LNCAP (cell line): ENCODE measurements at regions not wholly inside any gene's neighbourhood (a gene's known extent, or its start where the extent isn't known, plus 50 kb on each side); places are given as distances from the start of the nearest gene placed in this dataset.

Experiments
- TF ChIP-seq, protein P1 (sequence below): fragments of 450-650 bp; IDR thresholded peaks from 2 replicates; pipeline ENCODE4 v1.5.1; 2017; ENCODE audit warnings: mild to moderate bottlenecking

DNA sequence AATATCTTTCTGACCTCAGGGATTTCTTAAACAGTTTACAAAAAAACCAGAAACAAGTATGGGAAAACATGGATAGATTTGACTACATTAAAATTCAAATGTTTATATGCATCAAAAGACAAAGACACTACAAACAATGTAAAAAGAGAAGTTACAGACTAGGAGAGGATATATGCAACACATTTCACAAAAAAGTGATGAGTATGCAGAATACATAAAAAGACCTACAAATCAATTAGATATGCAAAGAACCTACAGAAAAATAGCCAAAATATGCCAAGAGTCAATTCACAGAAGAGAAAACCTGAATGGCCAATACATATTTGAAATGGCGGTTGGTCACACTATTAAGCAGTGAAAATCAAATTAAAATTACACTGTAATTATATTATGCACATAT is 175.0 kb downstream of the FOXD2 start:
- TF ChIP-seq, protein P1, sequence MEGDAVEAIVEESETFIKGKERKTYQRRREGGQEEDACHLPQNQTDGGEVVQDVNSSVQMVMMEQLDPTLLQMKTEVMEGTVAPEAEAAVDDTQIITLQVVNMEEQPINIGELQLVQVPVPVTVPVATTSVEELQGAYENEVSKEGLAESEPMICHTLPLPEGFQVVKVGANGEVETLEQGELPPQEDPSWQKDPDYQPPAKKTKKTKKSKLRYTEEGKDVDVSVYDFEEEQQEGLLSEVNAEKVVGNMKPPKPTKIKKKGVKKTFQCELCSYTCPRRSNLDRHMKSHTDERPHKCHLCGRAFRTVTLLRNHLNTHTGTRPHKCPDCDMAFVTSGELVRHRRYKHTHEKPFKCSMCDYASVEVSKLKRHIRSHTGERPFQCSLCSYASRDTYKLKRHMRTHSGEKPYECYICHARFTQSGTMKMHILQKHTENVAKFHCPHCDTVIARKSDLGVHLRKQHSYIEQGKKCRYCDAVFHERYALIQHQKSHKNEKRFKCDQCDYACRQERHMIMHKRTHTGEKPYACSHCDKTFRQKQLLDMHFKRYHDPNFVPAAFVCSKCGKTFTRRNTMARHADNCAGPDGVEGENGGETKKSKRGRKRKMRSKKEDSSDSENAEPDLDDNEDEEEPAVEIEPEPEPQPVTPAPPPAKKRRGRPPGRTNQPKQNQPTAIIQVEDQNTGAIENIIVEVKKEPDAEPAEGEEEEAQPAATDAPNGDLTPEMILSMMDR: no peak

DNA sequence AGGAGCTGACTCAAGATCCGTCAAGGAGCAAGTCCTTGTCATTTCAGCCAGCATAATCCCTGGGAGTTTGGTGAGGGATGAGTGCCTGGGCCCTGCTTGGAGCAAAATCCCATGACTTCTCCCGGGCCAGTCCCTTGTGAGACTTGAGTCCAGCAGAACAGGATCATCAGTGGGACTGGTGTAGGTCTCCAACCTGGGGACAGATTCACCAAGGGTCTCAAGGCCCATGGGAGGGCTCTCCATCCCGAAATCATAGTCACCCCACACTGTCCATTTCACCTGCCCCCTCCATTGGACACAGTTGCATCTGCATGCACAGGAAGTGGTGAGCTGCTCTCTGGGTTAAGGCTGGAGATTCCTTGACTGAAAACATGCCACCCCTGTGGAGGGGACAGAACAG is 178.2 kb downstream of the FOXD2 start:
- TF ChIP-seq, protein P1: no peak

DNA sequence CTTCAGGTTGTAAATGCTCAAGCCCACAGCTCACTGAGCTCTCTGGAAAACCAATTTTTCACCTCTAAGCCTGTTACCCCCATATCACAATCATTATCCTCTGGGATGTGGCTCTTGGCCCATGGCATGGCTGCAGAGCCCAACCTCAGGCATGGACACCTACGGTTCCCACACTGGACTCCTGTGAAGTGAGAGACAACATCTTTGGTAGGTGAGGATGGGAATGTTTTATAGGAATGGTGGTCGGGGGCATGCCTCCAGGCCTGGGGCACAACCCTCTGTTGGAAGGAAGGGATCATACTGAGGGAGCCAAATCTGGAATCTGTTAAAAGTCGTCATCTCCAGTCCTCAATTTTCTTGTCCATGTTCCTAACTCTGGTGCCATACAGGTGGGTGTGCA is 179.1 kb downstream of the FOXD2 start:
- TF ChIP-seq, protein P1: no peak

DNA sequence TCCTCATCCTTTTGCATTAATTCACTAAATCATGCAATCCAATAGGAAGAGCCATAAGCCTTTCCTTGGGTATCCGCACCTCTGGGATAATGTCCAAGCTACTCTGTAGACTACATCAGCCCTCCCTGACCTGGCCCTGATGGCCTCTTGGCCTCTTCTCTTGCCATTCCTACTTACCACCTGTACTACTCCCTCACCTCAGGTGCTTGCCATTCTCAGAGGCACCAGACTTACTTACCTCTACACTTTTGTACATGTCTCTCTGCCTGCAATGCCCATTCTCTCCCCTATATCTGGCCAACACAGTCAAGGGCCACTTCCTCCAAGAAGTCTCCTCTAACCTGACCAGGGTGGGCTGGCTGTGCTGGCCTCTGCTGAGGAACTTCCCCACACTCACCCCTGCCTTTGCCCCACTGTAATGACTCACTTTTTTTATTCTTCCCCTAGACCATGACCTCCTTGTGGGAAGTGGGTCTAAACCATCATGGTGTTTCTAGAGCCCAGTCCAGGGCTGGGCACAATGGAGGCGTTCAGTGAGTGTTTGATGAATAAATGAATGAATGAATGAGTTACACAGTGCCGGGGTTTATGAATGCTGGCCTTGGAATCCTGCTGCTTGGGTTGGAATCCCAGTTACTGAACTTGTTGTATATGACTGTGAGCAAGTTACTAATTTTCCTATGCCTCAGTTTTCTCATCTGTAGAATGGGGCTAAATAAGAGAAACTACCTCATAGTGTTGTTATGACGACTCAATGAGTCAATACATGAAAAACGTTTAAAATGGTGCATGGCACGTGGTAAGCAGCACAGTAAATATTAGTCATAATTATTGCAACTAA is 179.8 kb downstream of the FOXD2 start:
- TF ChIP-seq, protein P1: no peak

DNA sequence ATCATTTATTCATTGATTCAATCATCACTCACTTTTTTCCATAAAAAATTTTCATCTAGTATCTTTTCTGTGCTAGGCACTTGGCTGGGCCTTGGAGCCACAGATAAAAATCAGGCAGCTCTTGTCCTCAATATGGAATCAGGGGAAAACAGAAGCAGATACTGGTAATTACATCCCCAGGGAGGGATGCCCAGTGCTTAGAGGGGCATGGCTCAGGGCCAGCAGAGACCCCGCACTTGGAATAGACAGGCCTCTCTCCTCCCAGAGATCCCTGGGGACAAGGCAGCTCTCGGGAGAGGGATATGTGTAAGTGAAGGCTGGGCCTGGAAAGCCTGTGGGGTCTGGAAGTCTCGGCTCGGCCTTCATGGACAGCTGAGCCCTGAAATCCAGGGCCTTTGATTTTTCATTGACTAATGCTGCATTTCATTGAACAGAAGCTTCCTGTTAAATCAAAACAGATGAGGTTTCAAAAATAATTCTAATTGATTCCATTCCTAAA is 180.4 kb downstream of the FOXD2 start:
- TF ChIP-seq, protein P1: no peak

DNA sequence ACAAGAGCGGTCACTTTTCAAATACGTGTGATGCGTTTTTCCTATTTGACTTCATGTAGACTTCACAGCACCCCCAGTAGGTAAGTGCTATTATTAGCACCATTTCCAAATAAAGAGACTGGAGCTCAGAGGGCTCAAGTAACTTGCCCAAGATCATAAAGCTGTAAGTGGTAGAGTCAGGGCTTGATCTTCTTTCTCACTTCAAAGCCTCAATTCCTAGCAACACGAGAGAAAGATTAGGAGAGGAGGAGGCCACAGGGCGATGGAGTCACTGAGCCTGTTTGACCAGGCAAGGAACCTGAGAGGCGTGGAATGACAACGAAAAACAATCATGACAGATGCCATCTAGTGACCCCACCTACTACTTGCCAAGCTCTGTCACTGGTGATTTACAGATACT is 181.0 kb downstream of the FOXD2 start:
- TF ChIP-seq, protein P1: no peak; the same call in 1 of the 2 replicates

DNA sequence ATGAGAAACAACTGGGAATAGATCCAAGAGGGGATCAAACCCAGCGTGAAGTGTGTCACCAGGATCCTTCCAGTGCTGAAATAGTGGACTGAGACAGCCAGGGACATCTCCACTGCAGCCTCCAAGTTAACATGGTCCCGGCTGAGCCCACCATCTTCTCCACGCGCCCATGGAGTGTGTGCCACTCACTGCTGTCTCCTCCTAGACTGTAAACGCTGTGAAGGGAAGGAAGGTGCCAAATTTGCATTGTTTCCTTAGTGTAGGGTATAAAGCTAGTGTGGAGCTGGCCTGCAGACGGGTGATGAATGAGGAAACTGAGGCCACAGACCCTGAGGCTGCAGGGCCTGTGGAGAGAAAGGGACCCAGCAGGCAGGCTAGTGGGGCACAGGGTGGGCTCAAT is 183.6 kb downstream of the FOXD2 start:
- TF ChIP-seq, protein P1: no peak
